GM18909 (cell line): ENCODE measurements at regions not wholly inside any gene's neighbourhood (a gene's known extent, or its start where the extent isn't known, plus 50 kb on each side); places are given as distances from the start of the nearest gene placed in this dataset.
"Not testable (repeated sequence)": the region's sequence is repeated elsewhere in the genome, so short reads cannot be mapped to it uniquely, and the experiment has no call there.

Experiments used
- ATAC-seq: cut with Tn5 transposase; IDR thresholded peaks from one replicate; pipeline ENCODE4 v1.9.1; 2021; ENCODE audit warnings: mild to moderate bottlenecking; ENCODE audit not compliant: unreplicated experiment, poor library complexity

DNA sequence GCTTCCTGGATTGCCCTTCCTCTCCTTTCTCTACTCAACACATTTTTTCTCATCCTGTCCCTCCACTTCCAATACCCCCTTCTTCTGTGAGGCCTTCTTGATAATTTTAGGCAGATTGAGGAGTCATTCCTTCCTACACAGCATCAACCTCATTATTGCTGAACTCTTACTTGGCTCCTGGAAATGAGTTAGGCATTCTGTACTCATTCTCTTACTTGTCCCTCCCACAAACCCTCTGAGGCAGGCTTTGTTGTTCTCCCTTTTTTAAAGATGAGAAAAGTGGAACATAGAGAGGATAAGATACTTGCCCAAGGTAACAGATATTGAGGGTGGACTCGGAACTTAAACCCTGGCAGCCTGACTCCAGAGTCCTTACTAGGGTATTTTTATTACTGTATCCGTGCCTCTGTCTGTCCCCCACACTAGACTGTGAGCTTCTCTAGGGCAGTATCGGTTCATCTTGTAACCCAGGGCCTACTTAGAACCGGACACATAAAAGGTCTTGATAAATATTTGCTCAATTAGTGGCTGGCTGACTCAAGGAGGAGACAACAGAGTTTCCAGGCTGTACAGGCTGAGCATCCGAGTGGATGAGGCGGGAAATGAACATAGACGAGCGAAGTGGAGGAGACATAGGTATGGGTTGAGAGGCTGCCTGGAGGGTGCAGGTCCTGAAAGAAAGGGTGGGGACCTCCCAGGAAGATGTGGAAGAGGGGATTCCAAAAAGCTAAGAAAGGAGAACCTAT lies 148.7 kb upstream of the ATP2B2 start:
- ATAC-seq, result no peak

DNA sequence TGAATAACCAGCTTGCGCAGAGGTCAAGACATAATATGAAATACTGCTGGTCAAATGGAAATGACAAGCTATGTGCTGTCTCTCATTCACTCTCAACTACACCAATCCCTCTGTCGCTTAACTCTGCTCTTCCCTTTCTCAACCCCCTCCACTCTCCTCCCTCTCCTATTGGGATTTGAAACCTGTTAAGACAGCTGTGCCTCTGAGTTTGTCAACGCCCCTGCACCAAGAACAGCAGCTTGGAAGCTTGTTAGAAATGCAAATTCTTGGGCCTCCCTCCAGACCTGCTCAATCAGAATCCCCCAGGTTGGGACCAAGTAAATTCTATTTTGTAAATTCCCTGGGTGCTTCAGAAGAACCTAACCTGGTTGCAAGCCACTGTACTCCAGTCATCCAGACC lies 149.7 kb upstream of the ATP2B2 start:
- no peak for ATAC-seq

DNA sequence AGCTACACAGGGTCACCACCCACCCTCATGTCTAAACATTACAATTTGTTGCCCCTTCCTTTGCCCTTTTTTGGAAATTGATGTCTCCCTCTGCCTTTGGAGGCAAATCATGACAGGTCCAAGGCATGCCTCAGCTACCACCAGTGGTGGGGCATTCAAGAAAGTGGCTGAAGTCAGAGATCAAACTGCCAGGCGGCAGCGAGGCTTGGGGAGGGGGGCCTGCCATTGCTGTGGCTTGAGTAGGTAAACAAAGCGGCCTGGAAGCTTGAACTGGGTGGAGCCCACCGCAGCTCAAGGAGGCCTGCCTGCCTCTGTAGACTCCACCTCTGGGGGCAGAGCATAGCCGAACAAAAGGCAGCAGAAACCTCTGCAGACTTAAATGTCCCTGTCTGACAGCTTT lies 152.0 kb upstream of the ATP2B2 start:
- ATAC-seq, result not testable (repeated sequence)

DNA sequence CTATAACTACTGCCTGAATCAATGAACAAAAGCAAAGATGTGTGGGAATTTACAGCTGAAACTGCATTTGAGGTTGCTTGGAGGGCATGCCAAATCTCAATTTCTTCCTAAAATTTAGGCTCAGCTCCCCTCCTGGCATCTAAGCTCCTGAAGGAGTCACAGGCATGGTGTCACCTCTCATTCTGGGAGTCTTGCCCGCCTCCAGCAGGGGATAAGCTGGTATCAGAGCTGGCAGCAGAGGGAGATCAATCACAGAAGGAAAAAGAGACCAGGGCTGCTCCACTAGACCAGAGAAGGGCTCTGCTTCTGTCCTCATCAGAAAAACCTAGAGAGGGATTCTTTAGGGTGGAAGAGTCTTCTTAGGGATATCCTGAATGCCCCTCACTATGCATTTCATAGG lies 150.4 kb upstream of the SLC6A11 start:
- ATAC-seq, result no peak

DNA sequence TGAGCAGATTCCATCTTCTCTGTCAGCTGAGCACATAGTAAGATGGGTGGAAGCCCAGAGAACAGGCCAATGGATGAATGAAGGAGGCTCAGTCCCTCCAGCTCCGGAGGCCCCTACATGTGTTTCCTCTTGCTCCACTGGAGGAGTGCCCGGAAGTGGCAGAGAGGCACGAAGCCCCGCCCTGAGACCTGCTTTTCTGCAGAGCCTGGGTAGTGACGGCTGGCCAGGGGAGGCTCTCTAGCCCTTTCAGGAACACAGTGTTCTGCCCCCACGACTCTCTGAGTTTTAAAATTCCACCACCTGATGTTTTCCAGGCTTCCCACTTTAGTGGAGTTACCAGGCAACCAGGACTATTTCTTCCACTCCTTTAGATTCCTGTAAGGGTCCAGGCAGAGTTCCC lies 149.4 kb upstream of the SLC6A11 start:
- no peak for ATAC-seq

DNA sequence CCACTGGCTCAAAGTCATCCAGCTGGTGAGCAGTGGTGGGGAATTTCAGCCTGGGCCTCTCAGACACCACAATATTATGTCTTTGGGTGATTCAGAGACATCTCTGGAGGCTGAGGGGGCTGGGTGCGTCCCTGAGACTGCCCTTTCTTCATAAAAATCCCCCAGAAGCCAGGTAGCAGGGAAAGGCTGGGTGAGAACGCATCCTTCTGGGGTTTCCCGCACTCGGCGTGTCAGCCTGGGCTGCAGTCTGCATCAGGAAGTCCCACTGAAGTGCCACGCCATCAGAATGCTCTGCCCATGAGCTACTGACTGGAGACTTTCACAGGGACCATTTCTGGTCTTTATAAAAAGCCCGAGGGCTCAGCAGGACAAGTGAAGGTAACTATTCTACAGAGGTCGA lies 148.8 kb upstream of the SLC6A11 start:
- no peak for ATAC-seq

DNA sequence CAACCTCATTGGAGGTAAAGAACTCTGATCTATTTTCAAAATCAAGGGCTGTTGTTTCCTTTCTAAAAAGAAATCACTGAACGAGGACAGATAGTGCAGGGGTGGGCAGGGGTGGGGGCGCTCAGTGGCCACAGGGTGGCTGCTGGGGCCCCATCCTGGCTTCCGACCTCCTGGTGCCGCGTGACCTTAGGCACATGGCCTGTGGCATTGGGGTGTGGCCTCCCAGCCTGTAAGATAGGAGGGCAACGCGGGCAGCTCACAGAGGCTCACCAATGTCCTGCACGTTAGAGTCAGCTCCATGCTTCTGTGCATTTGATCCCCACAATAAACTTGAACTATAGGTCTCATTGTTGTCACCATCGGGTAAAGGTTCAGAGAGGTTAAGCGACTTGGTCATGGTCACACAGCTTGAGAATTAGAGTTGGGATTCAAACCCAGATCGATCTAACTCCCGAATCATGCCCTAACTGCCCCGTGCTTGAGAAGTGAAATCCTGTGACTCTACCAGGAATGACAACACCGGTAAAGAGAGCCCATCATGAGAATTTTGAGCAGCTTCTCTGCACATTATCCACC lies 148.0 kb upstream of the SLC6A11 start:
- ATAC-seq, result no peak

DNA sequence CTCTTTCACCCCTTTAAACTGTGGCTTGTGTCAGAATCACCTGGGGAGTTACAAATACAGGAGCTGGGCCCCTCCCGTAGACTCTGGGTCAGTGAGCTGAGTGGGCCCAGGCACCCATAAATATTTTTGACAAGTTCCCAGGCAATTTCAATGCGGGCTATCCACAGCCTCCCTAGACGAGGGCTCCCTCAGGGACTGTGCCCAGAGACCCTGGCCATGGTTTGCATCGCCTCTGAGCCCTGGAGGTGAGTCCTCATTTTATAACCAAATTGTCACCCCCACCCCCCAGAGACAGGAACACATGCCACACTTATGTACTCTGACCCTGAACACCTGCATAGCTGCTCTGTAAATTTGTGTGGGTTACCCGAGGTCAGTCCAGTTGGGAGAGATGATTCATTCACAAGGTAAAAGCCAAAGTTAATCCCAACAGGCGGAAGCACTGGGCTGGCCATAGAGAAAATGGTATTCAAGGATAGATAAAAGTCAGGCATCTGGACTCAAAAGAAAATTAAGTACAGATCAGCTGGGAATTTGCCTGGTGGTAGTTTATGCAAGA lies 146.5 kb upstream of the SLC6A11 start:
- no peak for ATAC-seq

DNA sequence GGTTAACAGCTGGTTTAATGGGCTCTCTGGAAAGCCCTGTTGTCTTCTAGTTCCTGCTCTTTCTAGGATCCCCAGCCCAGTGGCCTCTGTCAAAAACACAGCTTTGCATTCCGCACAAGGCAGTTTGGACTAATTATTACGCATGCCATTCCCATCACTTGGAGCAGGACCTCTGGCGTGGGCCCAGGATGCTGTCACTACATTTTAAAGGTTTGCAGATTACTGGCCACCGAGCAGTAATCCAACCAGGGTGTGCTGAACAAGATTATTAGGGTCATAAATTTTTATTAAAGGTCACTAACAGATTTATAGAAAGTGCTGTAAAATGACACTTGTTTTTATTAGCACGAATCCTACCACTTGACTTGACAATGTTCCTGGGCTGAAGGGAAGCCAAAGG lies 143.6 kb upstream of the SLC6A11 start:
- no peak for ATAC-seq

DNA sequence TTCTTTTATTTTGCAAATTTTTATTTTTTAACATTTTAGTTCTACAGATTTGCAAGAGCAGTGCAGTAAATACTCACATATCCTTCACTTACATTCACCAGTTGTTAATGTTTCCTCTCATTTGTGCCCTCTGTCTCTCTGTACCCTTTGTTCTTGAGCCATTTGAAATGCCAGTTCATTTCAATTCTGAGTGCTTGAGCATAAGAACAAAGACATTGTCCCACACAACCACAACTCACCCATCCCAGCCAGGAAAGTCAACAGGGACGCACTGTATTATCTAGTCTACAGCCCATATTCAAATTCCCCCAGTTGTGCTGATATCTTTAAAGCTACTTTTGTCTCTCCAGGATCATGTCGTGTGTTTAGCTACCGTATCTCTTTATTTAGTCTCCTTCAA lies 141.4 kb upstream of the SLC6A11 start:
- no peak for ATAC-seq

DNA sequence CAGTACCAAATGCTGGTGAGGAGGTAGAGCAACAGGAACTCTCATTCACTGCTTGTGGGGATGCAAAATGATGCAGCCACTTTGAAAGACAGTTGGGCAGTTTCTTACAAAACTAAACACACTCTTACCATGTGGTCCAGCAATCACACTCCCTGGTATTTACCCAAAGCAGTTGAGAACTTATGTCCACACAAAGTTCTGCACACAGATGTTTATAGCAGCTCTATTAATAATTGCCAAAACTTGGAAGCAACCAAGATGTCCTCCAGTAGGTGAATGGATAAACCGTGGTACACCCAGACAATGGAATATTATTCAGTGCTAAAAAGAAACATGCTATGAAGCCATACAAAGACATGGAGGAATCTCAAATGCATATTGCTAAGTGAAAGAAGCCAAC lies 139.1 kb upstream of the SLC6A11 start:
- no peak for ATAC-seq

DNA sequence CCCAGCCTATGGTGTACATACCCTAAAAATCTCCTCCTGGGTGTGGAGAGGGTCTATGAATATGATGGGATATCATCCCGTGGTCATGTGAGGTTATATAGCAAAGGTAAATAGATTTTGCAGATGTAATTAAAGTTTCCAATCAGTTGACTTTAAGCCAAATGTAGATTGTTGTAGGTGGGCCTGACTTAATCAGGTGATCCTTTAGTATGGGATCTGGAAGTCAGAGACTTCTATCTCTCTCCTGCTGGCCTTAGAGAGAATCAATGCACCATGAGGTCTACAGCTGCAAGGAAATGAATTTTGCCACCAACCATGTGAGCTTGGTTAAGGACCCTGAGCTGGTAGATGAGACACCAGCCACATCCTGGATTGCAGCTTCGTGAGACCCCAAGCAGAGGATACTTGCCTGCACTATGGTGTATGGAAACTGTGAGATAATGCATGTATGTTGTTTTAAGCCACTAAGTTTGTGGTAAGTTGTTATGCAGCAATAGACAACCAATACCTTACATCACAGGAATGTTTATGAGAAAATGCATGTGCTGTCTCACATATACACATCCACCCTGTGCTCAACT lies 137.1 kb upstream of the SLC6A11 start:
- no peak for ATAC-seq

DNA sequence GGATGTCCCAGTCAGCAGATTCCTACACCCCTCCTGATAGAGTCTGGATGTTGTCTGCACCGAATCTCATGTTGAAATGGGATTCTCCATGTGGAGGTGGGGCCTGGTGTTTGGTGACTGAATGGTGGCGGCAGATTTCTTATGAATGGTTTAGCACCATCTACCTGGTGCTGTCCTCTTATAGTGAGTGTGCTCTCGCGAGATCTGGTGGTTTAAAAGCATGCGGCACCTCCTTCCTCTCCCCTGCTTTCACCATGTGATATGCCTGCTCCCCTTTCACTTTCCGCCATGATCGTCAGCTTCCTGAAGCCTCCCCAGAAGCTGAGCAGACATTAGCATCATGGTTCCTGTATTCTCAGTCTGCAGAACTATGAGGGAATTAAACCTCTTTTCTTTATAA lies 135.2 kb upstream of the SLC6A11 start:
- ATAC-seq, result no peak

DNA sequence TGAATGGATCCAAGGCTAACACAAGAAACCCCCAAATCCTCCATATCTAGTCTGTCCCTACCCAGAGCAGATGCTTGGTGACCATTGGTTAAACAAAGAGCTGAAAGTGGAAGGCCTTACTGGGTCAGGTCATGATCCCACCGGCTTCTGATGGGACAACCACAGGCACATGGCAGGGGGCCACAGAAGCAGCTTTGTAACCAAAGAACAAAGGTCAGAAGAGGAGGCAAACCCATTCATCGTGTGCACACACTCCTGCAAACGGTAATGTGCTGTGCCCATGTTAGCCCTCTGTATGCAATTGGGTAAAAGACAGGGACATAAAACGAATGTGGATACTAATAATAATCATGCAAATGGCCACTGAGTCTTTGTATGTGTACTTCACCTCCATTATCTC lies 133.3 kb upstream of the SLC6A11 start:
- no peak for ATAC-seq

DNA sequence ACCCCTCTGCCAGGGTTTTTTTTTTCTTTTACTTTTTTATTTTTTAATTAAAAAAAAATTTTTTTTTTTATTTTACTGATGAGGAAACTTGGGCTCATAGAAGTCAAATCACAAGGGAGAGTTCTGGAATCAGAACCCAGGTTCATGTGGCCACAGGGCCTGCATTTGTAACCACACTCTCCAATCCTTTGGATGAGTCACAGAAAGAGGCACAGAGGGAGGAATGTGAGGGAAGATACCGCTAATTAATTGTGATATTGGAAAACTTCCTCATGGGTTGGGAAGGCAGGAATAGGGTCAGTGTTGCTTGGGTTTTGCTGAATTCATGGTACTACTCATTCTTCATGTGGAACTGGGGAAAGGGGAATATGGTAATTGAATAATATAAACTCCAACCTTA lies 132.9 kb upstream of the SLC6A11 start:
- no peak for ATAC-seq

DNA sequence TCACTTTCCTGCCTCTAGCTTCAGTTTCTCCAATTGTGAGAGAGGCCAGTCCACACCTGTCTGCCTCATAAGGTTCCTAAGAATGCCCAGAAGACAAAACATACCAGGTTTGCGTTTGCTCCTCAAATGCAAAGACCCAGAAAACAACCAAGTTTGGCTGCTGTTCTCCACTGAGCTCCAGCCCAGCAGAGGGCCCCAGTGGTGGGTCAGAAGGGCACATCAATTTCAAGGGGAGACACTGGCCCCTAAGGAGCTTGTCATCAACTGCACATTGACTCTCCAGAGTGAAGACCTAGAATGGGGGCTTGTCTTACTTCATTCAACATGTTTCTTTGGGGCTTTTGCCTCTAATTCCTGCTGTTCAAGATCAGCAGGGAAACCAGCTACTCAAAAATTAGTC lies 127.9 kb upstream of the SLC6A11 start:
- no peak for ATAC-seq

DNA sequence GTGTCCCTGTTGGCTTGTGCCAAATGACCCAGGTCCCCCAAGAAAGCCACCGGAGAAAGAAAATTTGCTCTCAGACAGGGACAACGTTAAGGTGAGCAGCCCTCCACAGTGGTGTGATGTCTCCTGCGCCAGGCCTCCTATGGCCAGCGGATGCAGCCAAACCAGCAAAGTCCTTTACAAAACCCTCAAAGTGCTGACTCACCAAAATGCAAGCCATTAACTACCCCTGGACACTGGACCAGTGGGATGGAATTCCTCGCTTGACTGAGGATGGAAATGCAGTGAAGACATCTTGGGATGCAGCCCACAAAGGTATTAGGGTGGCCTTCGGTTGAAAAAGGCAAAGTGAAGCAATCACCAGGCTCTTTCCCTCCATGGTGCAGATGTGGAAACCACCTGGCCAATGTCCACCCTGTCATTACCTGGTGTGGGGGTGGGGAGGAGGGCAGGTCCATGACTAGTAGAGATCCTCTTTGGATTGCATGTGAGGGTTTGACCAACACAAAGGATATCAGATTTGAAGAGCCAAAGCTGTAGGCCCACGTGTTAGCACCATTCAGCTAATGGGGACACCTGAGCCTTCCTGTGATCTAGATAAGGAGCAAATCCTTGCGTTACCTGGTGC lies 127.4 kb upstream of the SLC6A11 start:
- no peak for ATAC-seq

DNA sequence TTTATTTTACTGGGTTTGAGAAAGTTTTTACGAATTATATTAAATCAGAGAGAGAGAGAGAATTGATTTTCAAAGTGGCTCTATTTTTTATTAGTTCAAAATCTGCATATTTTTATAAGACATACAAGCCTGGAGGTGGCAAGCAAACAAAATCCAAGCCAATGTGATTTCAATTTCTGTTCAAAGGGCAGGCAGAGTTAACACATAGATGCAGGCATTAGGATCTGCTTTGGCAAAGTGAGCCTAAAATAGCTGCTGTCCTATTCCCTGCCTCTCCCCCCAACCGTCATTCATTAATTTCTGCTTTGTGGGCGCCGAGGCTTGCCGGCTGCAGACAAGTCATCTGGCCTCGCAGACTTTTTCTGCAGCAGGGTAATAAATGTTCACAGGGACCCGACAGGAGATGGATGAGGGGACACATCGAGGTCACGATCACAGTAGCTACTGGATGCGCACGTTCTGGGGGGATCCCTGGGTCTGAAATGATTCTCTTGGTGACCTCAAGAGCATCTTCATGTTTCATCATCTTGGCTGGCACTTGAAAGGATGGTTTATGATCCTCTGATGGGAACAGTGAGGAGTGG lies 123.9 kb upstream of the SLC6A11 start:
- ATAC-seq, result no peak

DNA sequence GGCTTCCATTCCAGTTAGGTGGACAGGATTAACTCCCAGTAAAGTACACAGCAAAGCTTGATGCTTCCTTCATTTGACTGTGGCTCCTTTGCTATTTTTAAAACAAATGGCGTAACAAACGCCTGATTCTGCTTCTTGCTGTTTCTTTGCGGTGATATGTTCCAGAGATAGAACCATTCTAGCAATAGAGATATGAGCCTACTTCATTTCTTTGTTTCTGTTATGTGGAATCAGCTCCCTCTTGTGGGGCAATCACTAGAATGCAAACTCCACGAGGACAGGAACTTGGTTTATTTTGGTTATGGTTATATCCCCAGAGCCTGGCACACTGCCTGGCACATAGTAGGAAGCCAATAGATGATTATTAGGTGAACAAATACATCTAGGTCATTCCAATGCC lies 122.6 kb upstream of the SLC6A11 start:
- no peak for ATAC-seq

DNA sequence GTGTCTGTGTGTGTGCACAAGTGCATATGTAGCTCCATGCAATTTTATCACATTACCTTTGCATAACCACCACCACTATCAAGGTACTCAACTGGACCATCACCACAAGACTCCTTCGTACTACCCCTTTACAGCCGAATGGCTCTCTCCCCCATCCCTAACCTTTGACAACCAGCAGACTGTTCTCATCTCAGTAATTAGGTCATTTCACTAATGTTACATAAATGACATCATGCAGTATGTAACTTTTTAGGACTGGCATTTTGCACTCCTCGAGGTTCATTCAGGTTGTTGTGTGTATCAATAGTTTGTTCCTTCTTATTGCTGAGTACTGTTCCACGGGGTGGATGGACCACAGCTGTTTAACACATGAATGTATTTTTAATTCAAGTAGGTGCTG lies 121.8 kb upstream of the SLC6A11 start:
- no peak for ATAC-seq

DNA sequence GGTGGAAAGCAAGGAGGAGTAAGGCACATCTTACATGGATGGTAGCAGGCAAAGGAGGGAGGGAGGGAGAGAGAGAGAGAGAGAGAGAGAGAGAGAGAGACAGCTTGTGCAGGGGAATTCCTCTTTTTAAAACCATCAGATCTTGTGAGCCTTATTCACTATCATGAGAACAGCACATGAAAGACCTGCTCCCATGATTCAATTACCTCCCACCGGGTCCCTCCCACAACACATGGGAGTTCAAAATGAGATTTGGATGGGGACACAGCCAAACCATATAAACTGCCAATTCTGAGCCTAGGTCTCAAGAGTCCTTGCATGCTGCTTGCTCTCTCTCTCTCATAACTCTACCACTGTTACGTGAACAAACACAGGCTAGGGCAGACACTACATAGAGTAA lies 120.8 kb upstream of the SLC6A11 start:
- not testable (repeated sequence) for ATAC-seq
